Activated CD4-positive, alpha-beta T cell treated with anti-CD3 and anti-CD28 coated beads, Interleukin-2, Interleukin-4, amounts not matched to agents 100 ng/mL and 50 ng/mL, durations not matched to agents 16 hours and 8 hours (primary cell): ENCODE measurements at regions not wholly inside any gene's neighbourhood (a gene's known extent, or its start where the extent isn't known, plus 50 kb on each side); places are given as distances from the start of the nearest gene placed in this dataset.
"Not testable (repeated sequence)": the region's sequence is repeated elsewhere in the genome, so short reads cannot be mapped to it uniquely, and the experiment has no call there.

ENCODE experiments used
- DNase-seq: peaks from one replicate; pipeline ENCODE4 v3.0.0-alpha.2; 2020; ENCODE audit warnings: low spot score

GRCh38 chr1:238764779-238765178 is 621.6 kb upstream of the CHRM3 start:
- DNase-seq: no peak

GRCh38 chr1:238753252-238753651 is 633.1 kb upstream of the CHRM3 start:
- DNase-seq: no peak

- DNase-seq: no peak
Observed at GRCh38 chr1:238752327-238752726, 634.0 kb upstream of the CHRM3 start.

GRCh38 chr1:238745069-238745468 is 641.3 kb upstream of the CHRM3 start:
- DNase-seq: no peak

DNA sequence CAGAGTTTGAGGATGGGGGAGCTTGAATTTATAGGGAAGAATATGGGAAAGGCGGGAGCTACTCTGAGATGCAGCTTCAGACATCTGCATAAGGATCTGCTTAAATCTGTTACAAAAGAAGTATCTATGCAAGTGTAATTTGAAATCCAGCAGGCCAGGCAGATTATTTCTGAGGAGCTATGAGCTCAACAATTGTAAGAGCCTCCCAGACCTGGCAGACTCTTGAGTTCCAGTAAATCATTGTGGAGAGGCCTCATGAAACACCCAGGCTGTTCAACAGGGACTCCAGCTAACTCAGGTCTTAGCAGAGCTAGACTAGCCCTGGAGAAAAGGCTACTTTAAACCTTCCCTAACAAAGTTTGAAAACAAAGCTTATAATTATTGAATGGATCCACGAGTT is 647.5 kb upstream of the CHRM3 start:
- no peak for DNase-seq

DNA sequence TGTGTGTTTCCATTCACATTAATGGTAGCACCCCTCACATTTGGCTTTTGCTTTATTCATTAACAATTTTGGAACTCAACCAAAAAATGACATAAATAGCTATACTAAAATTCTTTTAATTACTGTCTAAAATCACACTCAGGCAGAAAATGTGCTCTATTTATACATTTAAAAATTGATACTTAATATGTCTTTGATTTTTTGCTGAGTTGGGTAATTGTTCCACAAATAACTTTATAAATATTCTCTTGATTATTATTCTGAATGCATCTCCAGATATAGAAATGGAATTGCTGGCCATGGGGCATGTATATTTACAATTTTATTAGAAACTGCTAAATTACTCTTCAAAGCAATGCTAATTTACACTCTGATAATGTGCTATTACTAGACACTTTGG is 658.7 kb upstream of the CHRM3 start:
- no peak for DNase-seq

GRCh38 chr1:238722812-238723211 is 663.6 kb upstream of the CHRM3 start:
- no peak for DNase-seq

GRCh38 chr1:238710697-238711096 is 675.7 kb upstream of the CHRM3 start:
- DNase-seq: no peak

DNA sequence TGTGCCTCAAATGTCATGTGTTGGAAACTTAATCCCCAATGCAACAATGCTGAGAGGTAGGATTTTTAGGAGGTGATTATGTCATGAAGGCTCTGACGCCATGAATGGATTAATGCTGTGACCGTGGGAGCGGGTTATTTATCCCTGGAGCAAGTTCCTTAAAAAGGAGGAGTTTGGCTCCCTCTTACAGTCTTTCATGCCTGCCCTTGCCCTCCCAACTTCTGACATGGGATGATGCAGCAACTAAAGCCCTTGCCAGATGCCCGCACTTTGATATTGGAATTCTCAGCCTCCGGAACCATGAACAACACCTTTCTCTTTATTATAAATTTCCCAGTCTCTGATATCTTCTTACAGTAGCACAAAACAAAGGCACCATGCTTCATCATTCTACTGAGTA is 685.3 kb upstream of the CHRM3 start:
- no peak for DNase-seq

DNA sequence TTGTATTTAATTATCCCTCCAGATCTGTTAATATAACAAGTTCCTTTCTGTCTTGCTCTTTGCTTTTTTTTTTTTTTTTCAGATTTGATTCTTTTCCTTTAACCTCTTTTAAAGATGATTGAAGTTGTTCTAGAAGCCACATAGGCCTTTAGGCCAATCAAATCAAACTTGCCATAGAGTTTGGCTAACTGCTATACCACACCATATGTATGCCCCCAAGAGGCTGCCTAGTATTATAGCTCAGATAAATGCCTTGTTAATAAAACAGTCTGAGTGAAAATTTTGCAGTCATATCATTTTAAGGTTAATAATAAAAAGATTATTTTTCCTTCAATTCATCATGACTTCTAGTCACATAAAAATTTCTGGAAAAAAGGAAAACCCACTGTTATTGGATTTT is 696.0 kb upstream of the CHRM3 start:
- no peak for DNase-seq

- DNase-seq: not testable (repeated sequence)
Observed at GRCh38 chr1:238684576-238684975, 701.8 kb upstream of the CHRM3 start.

DNA sequence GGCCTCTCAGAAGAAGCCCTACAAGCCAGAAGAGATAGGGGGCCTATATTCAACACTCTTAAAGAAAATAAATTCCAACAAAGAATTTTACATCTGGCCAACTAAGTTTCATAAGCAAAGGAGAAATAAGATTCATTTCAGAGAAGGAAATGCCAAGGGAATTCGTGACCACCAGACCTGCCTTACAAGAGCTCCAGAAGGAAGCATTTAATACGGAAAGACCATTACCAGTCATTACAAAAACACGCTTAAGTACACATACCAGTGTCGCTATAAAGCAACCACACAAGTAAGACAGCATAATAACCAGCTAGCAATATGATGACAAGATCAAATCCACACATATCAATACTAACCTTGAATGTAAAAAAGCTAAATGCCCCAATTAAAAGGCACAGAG is 704.9 kb upstream of the CHRM3 start:
- no peak for DNase-seq

DNA sequence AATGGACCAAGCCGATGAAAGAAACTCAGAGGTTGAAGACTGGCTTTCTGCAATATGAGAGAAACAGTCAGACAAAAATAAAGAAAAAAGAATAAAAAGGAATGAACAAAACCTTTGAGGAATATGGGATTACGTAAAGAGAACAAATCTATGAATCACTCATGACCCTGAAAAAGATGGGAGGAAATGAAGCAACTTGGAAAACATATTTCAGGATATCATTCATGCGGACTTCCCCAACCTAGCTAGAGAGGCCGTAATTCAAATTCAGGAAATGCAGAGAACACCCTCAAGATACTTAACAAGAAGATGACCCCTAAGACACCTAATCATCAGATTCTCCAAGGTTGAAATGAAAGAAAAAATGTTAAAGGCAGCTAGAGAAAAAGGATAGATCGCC is 705.3 kb upstream of the CHRM3 start:
- no peak for DNase-seq

DNA sequence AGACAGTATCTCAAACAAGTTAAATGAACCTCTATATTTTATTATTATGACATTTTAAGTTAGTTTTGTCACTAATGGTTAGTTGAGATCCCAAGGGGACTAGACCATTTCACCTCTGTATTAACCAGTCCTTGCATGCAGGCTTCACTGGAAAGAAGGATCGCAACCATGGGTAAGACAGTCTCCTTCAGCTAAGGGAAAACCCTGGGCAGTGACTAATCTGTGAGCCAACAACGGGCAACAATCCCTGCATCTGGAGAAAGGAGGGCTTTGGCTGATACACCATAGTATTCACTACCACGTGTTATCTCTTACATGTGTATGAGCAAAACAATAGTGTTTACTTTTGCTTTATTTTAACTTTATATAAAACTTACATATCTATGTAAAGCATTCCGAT is 708.8 kb upstream of the CHRM3 start:
- no peak for DNase-seq

GRCh38 chr1:238675221-238675620 is 711.1 kb upstream of the CHRM3 start:
- no peak for DNase-seq

- no peak for DNase-seq
Observed at GRCh38 chr1:238674316-238674715, 712.1 kb upstream of the CHRM3 start.

GRCh38 chr1:238673561-238673960 is 712.8 kb upstream of the CHRM3 start:
- no peak for DNase-seq

- no peak for DNase-seq
Observed at GRCh38 chr1:238672806-238673205, 713.6 kb upstream of the CHRM3 start.

DNA sequence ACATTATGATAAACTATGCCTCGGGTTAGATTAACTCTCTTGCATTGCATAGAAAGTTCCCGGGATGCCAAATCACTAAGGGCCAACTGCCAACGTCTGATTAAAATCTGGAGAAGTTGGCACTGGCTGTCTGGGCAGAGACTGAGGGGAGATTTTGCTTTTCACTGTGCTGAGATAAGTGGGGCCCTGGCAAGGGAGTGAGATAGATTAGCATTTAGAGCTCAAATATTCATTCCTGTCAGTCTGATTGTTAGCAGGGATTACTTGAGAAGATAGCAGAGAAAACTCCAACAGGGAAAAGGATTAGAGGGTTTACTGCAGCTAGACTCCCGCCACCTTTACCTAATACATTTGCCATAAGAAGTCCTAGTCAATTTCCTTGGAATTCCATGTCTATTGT is 714.1 kb upstream of the CHRM3 start:
- no peak for DNase-seq

- DNase-seq: no peak
Observed at GRCh38 chr1:238664139-238664538, 722.2 kb upstream of the CHRM3 start.

DNA sequence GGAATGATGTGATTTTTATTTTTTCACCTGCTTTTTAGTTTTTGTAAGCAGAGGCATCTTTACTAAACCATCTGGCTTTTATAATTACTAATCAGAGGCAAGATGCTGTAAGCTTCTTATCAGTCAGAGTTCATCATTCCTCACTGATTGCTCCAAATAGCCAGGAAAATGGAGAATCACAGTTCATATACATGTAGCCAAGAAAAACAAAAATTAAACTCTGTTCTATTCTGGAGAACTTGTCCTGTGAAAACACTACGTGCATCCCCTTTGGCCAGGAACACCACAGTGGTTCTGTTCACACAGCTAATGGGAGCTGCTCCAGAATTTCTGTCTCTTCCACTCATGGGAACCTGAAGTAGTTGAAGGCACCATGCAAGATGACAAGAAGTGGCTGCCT is 725.5 kb upstream of the CHRM3 start:
- no peak for DNase-seq

DNA sequence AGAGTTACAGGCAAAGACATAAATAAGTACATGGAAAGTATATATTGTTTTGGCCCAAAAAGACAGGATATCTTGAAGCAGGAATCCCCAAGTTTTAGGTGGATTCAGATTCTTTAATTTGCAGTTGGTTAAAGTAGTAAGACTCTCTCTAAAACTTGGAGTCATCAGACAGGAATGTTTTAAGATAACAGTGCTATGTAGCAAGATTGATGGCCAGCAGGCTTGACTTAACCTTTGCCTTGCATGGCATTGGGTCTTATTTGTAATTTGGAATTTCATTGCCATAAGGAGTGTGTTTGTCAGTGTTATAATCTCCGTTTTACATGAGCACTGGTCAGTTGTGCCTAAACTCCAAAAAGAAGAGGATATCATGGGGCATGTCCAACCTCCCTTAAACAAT is 727.6 kb upstream of the CHRM3 start:
- no peak for DNase-seq

DNA sequence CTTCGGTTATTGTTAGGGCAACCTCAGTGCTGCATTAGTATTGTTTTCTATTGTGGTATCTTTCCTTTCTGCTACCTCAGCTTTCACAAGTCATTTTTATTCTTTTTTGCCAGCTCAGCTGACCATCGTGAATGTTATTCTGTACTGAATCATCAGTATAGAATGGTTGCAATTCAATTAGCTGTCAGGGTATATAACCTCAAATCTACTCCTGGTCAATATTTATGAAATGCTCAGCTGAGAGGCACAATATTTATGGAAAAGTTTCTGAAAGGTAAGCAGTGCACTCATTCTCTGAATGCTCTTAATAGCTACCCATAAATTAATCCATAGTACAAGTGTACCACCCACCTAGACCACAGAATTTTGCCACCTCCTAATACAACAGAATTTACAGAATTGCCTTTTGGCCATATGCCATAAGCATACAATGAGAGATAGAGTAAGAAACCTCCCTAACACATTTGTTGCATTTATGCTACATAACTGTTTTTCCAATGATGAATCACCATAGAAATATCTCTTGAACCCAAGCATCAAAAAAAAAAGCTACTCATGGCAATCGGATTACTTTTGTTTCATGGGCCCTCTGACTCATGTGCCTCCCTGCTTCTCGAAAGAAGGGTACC is 732.6 kb upstream of the CHRM3 start:
- DNase-seq: no peak

DNA sequence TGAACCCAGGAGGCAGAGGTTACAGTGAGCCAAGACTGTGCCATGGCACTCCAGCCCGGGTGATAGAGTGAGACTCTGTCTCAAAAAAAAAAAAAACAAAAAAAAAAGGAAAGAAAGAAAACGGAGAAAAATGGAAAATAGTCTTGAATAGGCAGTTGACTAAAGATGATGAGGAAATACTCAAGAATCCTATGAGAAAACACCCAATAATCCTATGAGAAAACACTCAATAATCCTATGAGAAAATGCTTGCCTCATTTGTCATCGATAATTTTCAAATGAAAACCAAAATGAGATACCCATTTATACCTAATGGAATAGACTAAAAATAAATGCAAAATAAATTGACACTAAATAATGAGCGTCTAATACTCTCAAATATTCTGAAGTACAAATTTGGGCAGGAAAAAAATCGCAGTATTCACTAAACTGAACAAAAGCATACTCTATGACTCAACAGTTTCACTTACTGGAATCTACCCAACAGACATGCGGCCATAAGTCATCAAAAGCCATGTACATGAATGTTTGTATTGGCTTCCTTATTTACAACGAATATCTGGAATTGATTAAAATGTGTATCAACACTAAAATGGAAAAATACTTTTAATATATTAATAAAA is 733.9 kb upstream of the CHRM3 start:
- DNase-seq: no peak
